Loucy (cell line): ENCODE measurements at regions not wholly inside any gene's neighbourhood (a gene's known extent, or its start where the extent isn't known, plus 50 kb on each side); places are given as distances from the start of the nearest gene placed in this dataset.

Experiments used
- CTCF ChIP-seq: fragments of 200-600 bp; sonication (generic); conservative IDR thresholded peaks from 2 replicates; pipeline ENCODE4 v1.5.1; 2014; ENCODE audit warnings: mild to moderate bottlenecking, antibody characterized with exemption, low read length
- EZH2phosphoT487 ChIP-seq: fragments of 200-600 bp; IDR thresholded peaks from 2 replicates; pipeline ENCODE4 v1.6.1; 2018; ENCODE audit warnings: antibody characterized with exemption, mild to moderate bottlenecking, moderate library complexity, borderline replicate concordance

- TF ChIP-seq CTCF (no peak), EZH2phosphoT487 (no peak)
Measured at GRCh38 chrX:109939498-109939897, 63.4 kb upstream of the TMEM164 start.
